IMR-90 (cell line): ENCODE measurements at regions not wholly inside any gene's neighbourhood (a gene's known extent, or its start where the extent isn't known, plus 50 kb on each side); places are given as distances from the start of the nearest gene placed in this dataset.

ENCODE experiments used
- ATAC-seq: fragments of 200-7000 bp; cut with Tn5 transposase; 2 replicates; pipeline ENCODE4 v1.9.1; 2020; ENCODE audit warnings: low read depth, mild to moderate bottlenecking, moderate library complexity
- BruUV-seq: library from RNA; stranded (reverse); fragments of 400-500 nt; replicated peaks from 2 replicates; lab custom pipeline; 2021; lab: Mats Ljungman, UMichigan
- CTCF ChIA-PET: fragments of 300-600 bp; formaldehyde crosslinking; extraction: SDS; loops from one replicate; lab custom pipeline; 2021; ENCODE audit warnings: antibody characterized with exemption; lab: Yijun Ruan, JAX
- POLR2A ChIA-PET: fragments of 300-600 bp; sonication (Branson Sonifier 250); formaldehyde crosslinking; loops from one replicate; lab custom pipeline; 2022; ENCODE audit warnings: antibody characterized with exemption; ENCODE audit not compliant: unreplicated experiment; lab: Charles Lee
- DNase-seq: peaks from one replicate; pipeline ENCODE4 v3.0.0; 2013
- H2AFZ ChIP-seq: replicated peaks from 2 replicates; pipeline ENCODE3; 2013; ENCODE audit warnings: low read length, mild to moderate bottlenecking; ENCODE audit not compliant: poor library complexity
- H2AK5ac ChIP-seq: 2 replicates; pipeline ENCODE4 v1.6.1; 2013; ENCODE audit warnings: low read depth, low read length, inconsistent platforms
- H2AK9ac ChIP-seq: replicated peaks from 2 replicates; pipeline ENCODE3; 2013; ENCODE audit warnings: mild to moderate bottlenecking, low read depth, low read length, moderate library complexity; ENCODE audit not compliant: poor library complexity
- H2BK120ac ChIP-seq: 2 replicates; pipeline ENCODE4 v1.6.1; 2013; ENCODE audit warnings: low read depth, low read length, inconsistent platforms
- H2BK15ac ChIP-seq: 3 replicates; pipeline ENCODE4 v1.6.1; 2013; ENCODE audit warnings: low read depth, low read length, inconsistent platforms
- H2BK20ac ChIP-seq: 2 replicates; pipeline ENCODE4 v1.6.1; 2013; ENCODE audit warnings: low read depth, mild to moderate bottlenecking, inconsistent platforms, low read length, moderate library complexity
- H2BK5ac ChIP-seq: 2 replicates; pipeline ENCODE4 v1.6.1; 2013; ENCODE audit warnings: mild to moderate bottlenecking, low read depth, low read length, inconsistent platforms; ENCODE audit not compliant: poor library complexity, severe bottlenecking
- H3K14ac ChIP-seq: replicated peaks from 2 replicates; pipeline ENCODE4 v1.6.1; 2013; ENCODE audit warnings: low read depth, low read length, inconsistent platforms
- H3K18ac ChIP-seq: 2 replicates; pipeline ENCODE4 v1.6.1; 2013; ENCODE audit warnings: low read depth, low read length, control low read depth
- H3K23ac ChIP-seq: 2 replicates; pipeline ENCODE4 v1.6.1; 2013; ENCODE audit warnings: low read depth, low read length, inconsistent platforms
- H3K27ac ChIP-seq: 2 replicates; pipeline ENCODE4 v1.5.1; 2013; ENCODE audit warnings: mild to moderate bottlenecking, control low read depth, low read length; ENCODE audit not compliant: insufficient read depth
- H3K27me3 ChIP-seq: 2 replicates; pipeline ENCODE4 v1.6.1; 2013; ENCODE audit warnings: low read length; ENCODE audit not compliant: control insufficient read depth, insufficient read depth
- H3K36me3 ChIP-seq: 2 replicates; pipeline ENCODE4 v1.6.1; 2013; ENCODE audit warnings: low read length, mixed read lengths; ENCODE audit not compliant: control insufficient read depth, insufficient read depth
- H3K4ac ChIP-seq: 2 replicates; pipeline ENCODE4 v1.6.1; 2013; ENCODE audit warnings: low read depth, low read length, inconsistent platforms
- H3K4me1 ChIP-seq: 2 replicates; pipeline ENCODE4 v1.6.1; 2013; ENCODE audit warnings: low read length, mixed read lengths; ENCODE audit not compliant: control insufficient read depth, insufficient read depth
- H3K4me2 ChIP-seq: 2 replicates; pipeline ENCODE4 v1.6.1; 2013; ENCODE audit warnings: low read depth, mild to moderate bottlenecking, control low read depth, low read length, moderate library complexity
- H3K4me3 ChIP-seq: 2 replicates; pipeline ENCODE4 v1.5.1; 2013; ENCODE audit warnings: low read depth, mild to moderate bottlenecking, control low read depth, low read length, moderate library complexity; ENCODE audit not compliant: insufficient read depth
- H3K56ac ChIP-seq: 2 replicates; pipeline ENCODE4 v1.6.1; 2013; ENCODE audit warnings: low read length, inconsistent platforms; ENCODE audit not compliant: insufficient read depth; ENCODE audit errors: extremely low read depth
- H3K79me1 ChIP-seq, 2 experiments: 2 replicates each; pipeline ENCODE4 v1.6.1; 2013; ENCODE audit warnings: low read length in 2 of 2, inconsistent platforms in 1 of 2, low read depth in 1 of 2
- H3K9ac ChIP-seq: 2 replicates; pipeline ENCODE4 v1.6.1; 2013; ENCODE audit warnings: low read depth, low read length, control low read depth
- H3K9me1 ChIP-seq: 2 replicates; pipeline ENCODE4 v1.6.1; 2013; ENCODE audit warnings: low read length, inconsistent platforms; ENCODE audit not compliant: insufficient read depth
- H3K9me3 ChIP-seq: 2 replicates; pipeline ENCODE4 v1.6.1; 2013; ENCODE audit warnings: low read length; ENCODE audit not compliant: control insufficient read depth, insufficient read depth
- H4K20me1 ChIP-seq: 2 replicates; pipeline ENCODE4 v1.6.1; 2013; ENCODE audit warnings: low read length, inconsistent platforms; ENCODE audit not compliant: insufficient read depth
- H4K5ac ChIP-seq: 2 replicates; pipeline ENCODE4 v1.6.1; 2013; ENCODE audit warnings: mild to moderate bottlenecking, low read depth, low read length, control low read depth
- H4K8ac ChIP-seq, 2 experiments: 2 replicates each; pipeline ENCODE4 v1.6.1; 2013; ENCODE audit warnings: low read depth in 2 of 2, low read length in 2 of 2, control low read depth in 1 of 2, inconsistent platforms in 1 of 2
- H4K91ac ChIP-seq: 2 replicates; pipeline ENCODE4 v1.6.1; 2013; ENCODE audit warnings: low read depth, low read length, inconsistent platforms; ENCODE audit not compliant: insufficient read depth
- BHLHE40 ChIP-seq: fragments of 150-350 bp; IDR thresholded peaks from 2 replicates; pipeline ENCODE4 v1.6.1; 2016; ENCODE audit warnings: mild to moderate bottlenecking, low read depth, low read length
- CEBPB ChIP-seq: IDR thresholded peaks from 2 replicates; pipeline ENCODE4 v1.6.1; 2012; ENCODE audit warnings: low read depth, low read length, improper control_type of control experiment
- MAFK ChIP-seq: IDR thresholded peaks from 2 replicates; pipeline ENCODE4 v1.6.1; 2012; ENCODE audit warnings: low read depth, low read length, improper control_type of control experiment
- MXI1 ChIP-seq: IDR thresholded peaks from 2 replicates; pipeline ENCODE4 v1.6.1; 2012; ENCODE audit warnings: low read depth, mild to moderate bottlenecking, low read length, moderate library complexity, borderline replicate concordance
- NFE2L2 ChIP-seq: fragments of 150-350 bp; IDR thresholded peaks from 2 replicates; pipeline ENCODE4 v1.6.1; 2016; ENCODE audit warnings: low read depth, mild to moderate bottlenecking, low read length
- POLR2A ChIP-seq: IDR thresholded peaks from 2 replicates; pipeline ENCODE4 v1.6.1; 2012; ENCODE audit warnings: mild to moderate bottlenecking, low read depth, low read length
- RAD21 ChIP-seq: IDR thresholded peaks from 2 replicates; pipeline ENCODE4 v1.6.1; 2012; ENCODE audit warnings: low read length, improper control_type of control experiment
- RCOR1 ChIP-seq: IDR thresholded peaks from 2 replicates; pipeline ENCODE4 v1.6.1; 2012; ENCODE audit warnings: mild to moderate bottlenecking, low read length, improper control_type of control experiment; ENCODE audit not compliant: insufficient replicate concordance
- RFX5 ChIP-seq: IDR thresholded peaks from 2 replicates; pipeline ENCODE4 v1.8.0; 2012; ENCODE audit warnings: low read depth, mild to moderate bottlenecking, low read length, moderate library complexity
- SMC3 ChIP-seq: fragments of 150-350 bp; IDR thresholded peaks from 2 replicates; pipeline ENCODE4 v1.6.1; 2016; ENCODE audit warnings: low read depth, mild to moderate bottlenecking, antibody characterized with exemption, low read length, moderate library complexity
- WGBS, 2 experiments: methylation state at CpG; one replicate each; pipeline versions ENCODE4 v1.1.5 to v1.1.7; 2013; ENCODE audit warnings: missing lambda C conversion rate in 2 of 2; ENCODE audit not compliant: insufficient read length in 1 of 2; ENCODE audit errors: extremely low coverage in 2 of 2; 5-methylcytosine and 5-hydroxymethylcytosine counted together
- dilution Hi-C: fragments of 300-500 bp; cut with HindIII; formaldehyde crosslinking; loops from one replicate; pipeline ENCODE4 v1.14.3; 2018; ENCODE audit warnings: low sequenced_read_pairs; ENCODE audit not compliant: unreplicated experiment
- in situ Hi-C: fragments of 300-500 bp; cut with MboI; formaldehyde crosslinking; loops from 3 replicates; pipeline ENCODE4 v1.14.3; 2019; ENCODE audit warnings: low sequenced_read_pairs, inconsistent platforms, mixed read lengths
- intact Hi-C: fragments of 100-400 bp; cut with micrococcal nuclease; formaldehyde crosslinking; loops from 2 replicates; pipeline ENCODE4 v1.10.0; 2022
- TF ChIP-seq, protein P1 (sequence below): fragments of 150-350 bp; IDR thresholded peaks from 2 replicates; pipeline ENCODE4 v1.6.1; 2017; ENCODE audit warnings: mild to moderate bottlenecking, antibody characterized with exemption, low read length, low read depth
- TF ChIP-seq, protein P2 (sequence below): fragments of 150-350 bp; IDR thresholded peaks from 2 replicates; pipeline ENCODE4 v1.6.1; 2016; ENCODE audit warnings: low read depth, mild to moderate bottlenecking, low read length, moderate library complexity, borderline replicate concordance
- TF ChIP-seq, protein P3 (sequence below): conservative IDR thresholded peaks from 2 replicates; pipeline ENCODE4 v1.5.1; 2012; ENCODE audit warnings: mild to moderate bottlenecking, low read depth, low read length, improper control_type of control experiment

DNA sequence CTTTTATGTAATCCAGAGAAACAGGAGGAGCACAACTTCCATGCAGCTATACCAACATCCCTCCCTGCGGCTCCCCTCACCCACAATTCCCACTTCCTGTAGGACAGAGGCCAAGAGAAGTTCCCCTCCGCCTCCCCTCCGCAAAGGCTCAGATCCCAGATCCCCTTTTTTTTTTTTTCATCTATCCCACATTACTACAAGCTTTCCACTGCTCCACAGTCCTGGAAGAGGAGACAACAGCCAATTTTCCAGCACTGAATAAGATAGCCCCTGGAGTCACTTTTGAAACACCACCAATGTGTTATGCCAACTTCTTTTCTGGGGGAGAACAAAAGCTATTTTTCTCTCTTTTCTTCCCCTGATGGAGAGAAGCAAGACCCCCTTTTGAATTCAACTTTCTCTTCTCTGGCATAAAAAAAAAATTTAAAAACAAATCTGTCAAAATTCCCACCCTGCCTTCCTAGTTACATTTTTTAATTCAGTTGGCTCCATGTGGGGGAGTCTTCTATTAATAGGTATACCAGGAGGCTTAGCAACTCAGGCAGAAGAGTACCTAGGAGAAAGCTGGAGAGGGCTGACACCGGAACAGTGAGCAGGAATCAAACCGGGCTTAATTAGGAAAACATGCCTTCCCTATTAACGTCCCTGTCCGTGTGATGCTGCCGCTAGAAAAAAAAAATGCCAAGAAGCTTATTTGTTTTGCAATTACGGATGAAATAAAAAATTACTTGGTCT is 543.4 kb downstream of the BUD13 start:
- intact Hi-C loops: loop anchor here (10.0 kb wide), 1 partner anchor 725 kb away; the partner anchor contains the start of gene CADM1
- Histone ChIP-seq H3K79me1 (no peaks in the 10 kb centered on the region), H3K4me3 (no peak overlapping the region), H3K9ac (no peak overlapping the region), H3K9me3 (no peaks in the 10 kb centered on the region), H3K27me3 (no peaks in the 10 kb centered on the region), H2AK5ac (no peak overlapping the region), H3K14ac (no peak overlapping the region), H3K18ac (no peak overlapping the region), H2AK9ac (no peak overlapping the region), H2BK120ac (no peak overlapping the region), H4K5ac (no peak overlapping the region), H4K91ac (no peak overlapping the region), H3K4ac (no peak overlapping the region), H3K23ac (no peak overlapping the region), H2BK5ac (no peak overlapping the region), H2BK15ac (no peak overlapping the region), H4K8ac (no peak overlapping the region), H3K27ac (no peak overlapping the region), H4K20me1 (no peaks in the 10 kb centered on the region), H3K9me1 (no peaks in the 10 kb centered on the region), H2BK20ac (no peak overlapping the region), H3K36me3 (no peaks in the 10 kb centered on the region), H3K4me1 (no peaks in the 10 kb centered on the region), H3K4me2 (no peak overlapping the region), H2AFZ (no peak overlapping the region), H3K56ac (no peak overlapping the region)
- no TSS peak for BruUV-seq
- no peak for TF ChIP-seq POLR2A
- TF ChIP-seq RFX5: no peak
- no peak for TF ChIP-seq NFE2L2
- TF ChIP-seq, protein P1, sequence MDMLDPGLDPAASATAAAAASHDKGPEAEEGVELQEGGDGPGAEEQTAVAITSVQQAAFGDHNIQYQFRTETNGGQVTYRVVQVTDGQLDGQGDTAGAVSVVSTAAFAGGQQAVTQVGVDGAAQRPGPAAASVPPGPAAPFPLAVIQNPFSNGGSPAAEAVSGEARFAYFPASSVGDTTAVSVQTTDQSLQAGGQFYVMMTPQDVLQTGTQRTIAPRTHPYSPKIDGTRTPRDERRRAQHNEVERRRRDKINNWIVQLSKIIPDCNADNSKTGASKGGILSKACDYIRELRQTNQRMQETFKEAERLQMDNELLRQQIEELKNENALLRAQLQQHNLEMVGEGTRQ: no peak
- TF ChIP-seq SMC3: no peak
- no peak for TF ChIP-seq RCOR1
- TF ChIP-seq MAFK: no peak
- no peak for TF ChIP-seq RAD21
- no peak for TF ChIP-seq MXI1
- no peak for TF ChIP-seq BHLHE40
- TF ChIP-seq, protein P2, sequence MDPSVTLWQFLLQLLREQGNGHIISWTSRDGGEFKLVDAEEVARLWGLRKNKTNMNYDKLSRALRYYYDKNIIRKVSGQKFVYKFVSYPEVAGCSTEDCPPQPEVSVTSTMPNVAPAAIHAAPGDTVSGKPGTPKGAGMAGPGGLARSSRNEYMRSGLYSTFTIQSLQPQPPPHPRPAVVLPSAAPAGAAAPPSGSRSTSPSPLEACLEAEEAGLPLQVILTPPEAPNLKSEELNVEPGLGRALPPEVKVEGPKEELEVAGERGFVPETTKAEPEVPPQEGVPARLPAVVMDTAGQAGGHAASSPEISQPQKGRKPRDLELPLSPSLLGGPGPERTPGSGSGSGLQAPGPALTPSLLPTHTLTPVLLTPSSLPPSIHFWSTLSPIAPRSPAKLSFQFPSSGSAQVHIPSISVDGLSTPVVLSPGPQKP: no peak
- TF ChIP-seq, protein P3, sequence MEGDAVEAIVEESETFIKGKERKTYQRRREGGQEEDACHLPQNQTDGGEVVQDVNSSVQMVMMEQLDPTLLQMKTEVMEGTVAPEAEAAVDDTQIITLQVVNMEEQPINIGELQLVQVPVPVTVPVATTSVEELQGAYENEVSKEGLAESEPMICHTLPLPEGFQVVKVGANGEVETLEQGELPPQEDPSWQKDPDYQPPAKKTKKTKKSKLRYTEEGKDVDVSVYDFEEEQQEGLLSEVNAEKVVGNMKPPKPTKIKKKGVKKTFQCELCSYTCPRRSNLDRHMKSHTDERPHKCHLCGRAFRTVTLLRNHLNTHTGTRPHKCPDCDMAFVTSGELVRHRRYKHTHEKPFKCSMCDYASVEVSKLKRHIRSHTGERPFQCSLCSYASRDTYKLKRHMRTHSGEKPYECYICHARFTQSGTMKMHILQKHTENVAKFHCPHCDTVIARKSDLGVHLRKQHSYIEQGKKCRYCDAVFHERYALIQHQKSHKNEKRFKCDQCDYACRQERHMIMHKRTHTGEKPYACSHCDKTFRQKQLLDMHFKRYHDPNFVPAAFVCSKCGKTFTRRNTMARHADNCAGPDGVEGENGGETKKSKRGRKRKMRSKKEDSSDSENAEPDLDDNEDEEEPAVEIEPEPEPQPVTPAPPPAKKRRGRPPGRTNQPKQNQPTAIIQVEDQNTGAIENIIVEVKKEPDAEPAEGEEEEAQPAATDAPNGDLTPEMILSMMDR: no peak
- no peak for TF ChIP-seq CEBPB
- in situ Hi-C loops: no loop called here
- dilution Hi-C loops: no loop called here
- WGBS, 2 experiments: no CpG with 5 or more reads among the region's 9 CpGs
- ChIA-PET CTCF (interaction anchor here (0.6 to 1.3 kb wide), 2 partner anchors 12 to 36 kb away, joined by 3 to 6 read pairs; no protein-coding TSS in a partner anchor), POLR2A (interaction anchor here (0.6 kb wide), 1 partner anchor 793 kb away, joined by 3 read pairs; no protein-coding TSS in a partner anchor)
- no peak for ATAC-seq
- DNase-seq: no peak
